GM12865 (cell line): ENCODE measurements at regions not wholly inside any gene's neighbourhood (a gene's known extent, or its start where the extent isn't known, plus 50 kb on each side); places are given as distances from the start of the nearest gene placed in this dataset.

ENCODE experiments used
- DNase-seq: peaks from one replicate; pipeline ENCODE4 v3.0.0; 2010; ENCODE audit warnings: low read depth
- H3K4me3 ChIP-seq: 2 replicates; pipeline ENCODE4 v1.5.1; 2011; ENCODE audit warnings: mild to moderate bottlenecking, low read depth, low read length, control low read depth
- CTCF ChIP-seq: IDR thresholded peaks from 2 replicates; pipeline ENCODE4 v1.5.1; 2011; ENCODE audit warnings: low read length, control low read depth, low read depth, inconsistent platforms; ENCODE audit not compliant: insufficient read depth; ENCODE audit errors: missing control alignments

DNA sequence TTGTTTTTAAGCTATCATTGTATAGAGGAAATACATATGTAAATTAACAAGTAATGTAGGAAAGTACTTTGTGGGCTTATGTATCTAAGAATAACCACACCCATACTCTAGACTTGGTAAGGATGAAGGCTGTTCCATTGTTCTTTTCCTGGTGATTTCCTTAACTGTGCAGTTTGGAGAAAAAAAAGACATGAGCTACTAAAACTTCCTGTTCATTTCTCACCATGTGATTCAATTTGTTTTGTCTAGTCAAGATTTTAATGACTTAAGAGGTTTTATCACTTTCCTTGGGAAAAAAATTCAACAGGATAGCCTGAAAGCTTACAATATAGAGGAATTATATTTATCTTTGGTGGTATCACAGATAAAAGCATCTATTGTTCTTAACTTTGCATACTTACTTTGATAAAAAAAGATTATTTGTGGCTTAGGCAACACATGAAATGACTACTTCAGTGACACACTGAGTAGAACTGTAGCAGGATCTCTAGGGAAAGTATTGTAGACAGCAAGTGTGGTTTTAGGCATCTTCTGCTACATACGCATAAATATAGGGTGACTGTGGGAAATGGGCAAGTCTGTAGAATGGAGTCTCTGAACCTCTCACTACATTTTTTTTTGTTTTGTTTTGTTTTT lies 80.3 kb downstream of the GJA1 start:
- TF ChIP-seq CTCF, result no peak
- no peak overlapping the region for H3K4me3 ChIP-seq
- no peak for DNase-seq

- no peak for TF ChIP-seq CTCF
- no peak overlapping the region for H3K4me3 ChIP-seq
Observed at GRCh38 chr6:121516331-121516730, 80.9 kb downstream of the GJA1 start.

DNA sequence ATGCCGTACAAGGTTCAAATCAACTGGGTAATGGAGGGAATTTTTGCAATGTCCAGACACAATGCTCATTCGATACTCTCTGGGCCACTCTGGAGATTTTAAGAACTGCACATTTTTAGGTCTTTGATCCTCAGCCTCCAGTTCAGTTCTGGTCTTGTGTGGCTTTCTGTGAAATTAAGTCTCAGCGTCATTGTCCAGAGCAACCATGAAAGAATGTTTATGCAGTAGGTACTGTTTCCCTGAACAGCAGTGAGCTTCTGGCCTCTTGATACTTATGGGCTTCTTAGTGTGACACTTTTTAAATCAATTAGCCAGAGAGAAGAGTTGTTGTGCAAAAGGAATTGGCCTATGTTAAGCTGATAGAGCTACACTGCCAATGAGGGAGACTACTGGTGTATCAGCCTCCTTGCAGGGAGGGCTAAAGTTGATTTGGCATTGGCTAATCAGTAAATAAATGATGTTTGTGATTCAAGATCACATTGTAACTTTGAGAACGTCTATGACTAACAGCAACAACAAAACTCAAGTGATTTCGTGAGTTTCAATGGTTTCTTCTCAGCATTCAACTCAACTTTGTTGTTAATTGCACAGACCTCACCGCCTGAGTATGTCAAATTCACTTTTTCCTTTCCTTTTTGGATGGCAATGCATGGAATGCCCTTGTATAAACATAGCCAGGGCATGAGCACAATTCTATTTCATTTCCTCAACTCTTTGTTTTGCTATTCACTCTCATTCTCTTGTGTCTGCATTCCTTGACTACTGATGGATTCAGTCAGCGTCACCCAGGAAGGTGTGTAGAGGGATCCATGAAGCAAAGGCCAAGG lies 85.1 kb downstream of the GJA1 start:
- no peak overlapping the region for H3K4me3 ChIP-seq
- no peak for DNase-seq

More at GRCh38 chr6:121516331-121516730, 80.9 kb downstream of the GJA1 start:
- no peak for DNase-seq

GRCh38 chr6:121521164-121521555 lies 85.7 kb downstream of the GJA1 start:
- DNase-seq, result no peak
- no peak overlapping the region for H3K4me3 ChIP-seq
- TF ChIP-seq CTCF, result no peak

More for the DNA sequence above, 85.1 kb downstream of the GJA1 start:
- no peak for TF ChIP-seq CTCF

GRCh38 chr6:121522265-121522664 lies 86.8 kb downstream of the GJA1 start:
- TF ChIP-seq CTCF, result no peak
- DNase-seq, result no peak
- H3K4me3 ChIP-seq, result no peak overlapping the region

DNA sequence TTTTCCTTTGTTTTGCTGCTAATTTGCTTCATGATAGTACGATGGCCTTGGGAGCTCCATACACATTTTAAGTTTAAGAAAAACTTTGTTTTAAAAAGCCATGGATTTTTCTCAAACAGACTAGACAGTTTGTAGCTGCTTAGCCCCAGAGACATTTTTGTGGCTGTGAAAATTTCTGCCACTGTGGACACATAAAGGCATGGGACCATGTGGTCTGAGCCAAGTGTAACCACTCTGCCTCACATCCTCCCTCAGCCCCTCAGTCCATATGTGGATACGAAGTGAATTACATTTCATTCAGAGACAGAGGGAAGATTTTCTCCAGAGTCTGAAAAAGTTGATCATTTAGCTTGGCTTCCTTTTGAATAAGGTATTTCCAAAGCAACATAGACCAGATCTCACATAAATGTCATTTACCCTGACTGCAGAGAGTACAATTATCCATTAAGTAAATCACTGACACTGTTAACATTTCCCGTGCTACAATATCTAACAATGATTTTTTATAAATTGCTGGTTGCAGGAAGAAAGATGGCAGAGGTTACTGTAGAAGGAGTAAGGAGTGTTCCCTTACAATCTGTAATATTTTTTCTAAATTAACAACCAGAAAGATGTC lies 87.4 kb downstream of the GJA1 start:
- H3K4me3 ChIP-seq, result no peak overlapping the region
- no peak for DNase-seq
- TF ChIP-seq CTCF, result no peak
